GM12878 (cell line): ENCODE measurements at regions not wholly inside any gene's neighbourhood (a gene's known extent, or its start where the extent isn't known, plus 50 kb on each side); places are given as distances from the start of the nearest gene placed in this dataset.

Experiments used
- ATAC-seq: fragments of 200-7000 bp; cut with Tn5 transposase; 3 replicates; pipeline ENCODE4 v1.9.1; 2020; ENCODE audit warnings: mild to moderate bottlenecking, moderate library complexity
- BruUV-seq: library from RNA; stranded (reverse); fragments of 400-500 nt; replicated peaks from 2 replicates; lab custom pipeline; 2021; lab: Mats Ljungman, UMichigan
- CTCF ChIA-PET: fragments of 300-600 bp; sonication (Branson Sonifier 250); formaldehyde crosslinking; extraction: SDS; loops from one replicate; lab custom pipeline; 2021; ENCODE audit warnings: inconsistent platforms; lab: Yijun Ruan, JAX
- POLR2A ChIA-PET: fragments of 350-600 bp; formaldehyde crosslinking; extraction: SDS; loops from one replicate; lab custom pipeline; 2021; ENCODE audit warnings: inconsistent platforms; lab: Charles Lee
- RAD21 ChIA-PET: fragments of 300-600 bp; sonication (Branson Sonifier 250); formaldehyde crosslinking; loops from one replicate; lab custom pipeline; 2023; ENCODE audit warnings: antibody characterized with exemption; ENCODE audit not compliant: unreplicated experiment; lab: Charles Lee
- SMC1A ChIA-PET: fragments of 300-600 bp; sonication (Branson Sonifier 250); formaldehyde crosslinking; loops from one replicate; lab custom pipeline; 2023; ENCODE audit not compliant: unreplicated experiment, uncharacterized antibody; lab: Charles Lee
- DNase-seq: peaks from one replicate; pipeline ENCODE4 v3.0.0-alpha.2; 2011; ENCODE audit warnings: low read depth, low spot score
- FAIRE-seq: peaks from 3 replicates; lab custom pipeline; 2011; peaks lifted over from hg19 to GRCh38; lab: Jason Lieb, UNC
- H2AFZ ChIP-seq: 2 replicates; pipeline ENCODE4 v1.6.0; 2011; ENCODE audit warnings: low read depth, low read length, control low read depth; ENCODE audit not compliant: control insufficient read depth
- H3K27ac ChIP-seq: 2 replicates; pipeline ENCODE4 v1.5.1; 2011; ENCODE audit warnings: control low read depth; ENCODE audit not compliant: control insufficient read depth, insufficient read depth
- H3K27me3 ChIP-seq, 2 experiments: replicated peaks in 1 of 2; 2 replicates each; pipeline versions ENCODE4 v1.6.0 to v1.6.1; 2011; ENCODE audit warnings: low read length in 1 of 2; ENCODE audit not compliant: control insufficient read depth in 2 of 2, insufficient read depth in 2 of 2
- H3K36me3 ChIP-seq, 2 experiments: 2 replicates each; pipeline ENCODE4 v1.5.1; 2011; ENCODE audit warnings: low read length in 1 of 2; ENCODE audit not compliant: control insufficient read depth in 2 of 2, insufficient read depth in 2 of 2
- H3K4me1 ChIP-seq: 2 replicates; pipeline ENCODE4 v1.6.1; 2011; ENCODE audit warnings: mild to moderate bottlenecking, low read length, moderate library complexity, mixed read lengths; ENCODE audit not compliant: control insufficient read depth, insufficient read depth
- H3K4me2 ChIP-seq: 2 replicates; pipeline ENCODE4 v1.6.0; 2011; ENCODE audit warnings: control low read depth; ENCODE audit not compliant: control insufficient read depth, insufficient read depth
- H3K4me3 ChIP-seq: fragments of 200-600 bp; sonication (generic); 2 replicates; pipeline ENCODE4 v1.5.1; 2016
- H3K79me2 ChIP-seq: 2 replicates; pipeline ENCODE4 v1.6.0; 2011; ENCODE audit warnings: low read length; ENCODE audit not compliant: control insufficient read depth, insufficient read depth
- H3K9ac ChIP-seq: 2 replicates; pipeline ENCODE4 v1.8.0; 2011; ENCODE audit warnings: low read length, control low read depth, mixed read lengths; ENCODE audit not compliant: control insufficient read depth, insufficient read depth
- H3K9me3 ChIP-seq: replicated peaks from 3 replicates; pipeline ENCODE4 v1.5.1; 2011; ENCODE audit warnings: mild to moderate bottlenecking, low read length; ENCODE audit not compliant: control insufficient read depth, insufficient read depth
- H4K20me1 ChIP-seq: 2 replicates; pipeline ENCODE4 v1.6.0; 2011; ENCODE audit not compliant: control insufficient read depth, insufficient read depth
- CEBPB ChIP-seq, 2 experiments: fragments of 150-350 bp in 1 of 2; IDR thresholded peaks; 2 replicates each; pipeline ENCODE4 v1.6.1; 2012 to 2014; ENCODE audit warnings: low read depth in 2 of 2, low read length in 2 of 2, borderline replicate concordance in 1 of 2, inconsistent platforms in 1 of 2
- E2F4 ChIP-seq: IDR thresholded peaks from 2 replicates; pipeline ENCODE4 v1.6.1; 2012; ENCODE audit warnings: low read depth, low read length, improper control_type of control experiment
- IRF3 ChIP-seq: fragments of 450-650 bp; IDR thresholded peaks from 2 replicates; pipeline ENCODE4 v1.6.1; 2014; ENCODE audit warnings: mild to moderate bottlenecking
- IRF4 ChIP-seq: IDR thresholded peaks from 2 replicates; pipeline ENCODE4 v1.6.1; 2011; ENCODE audit warnings: low read depth, low read length
- IRF5 ChIP-seq: fragments of 450-650 bp; IDR thresholded peaks from 2 replicates; pipeline ENCODE4 v1.6.1; 2017; ENCODE audit warnings: borderline replicate concordance
- NBN ChIP-seq: fragments of 450-650 bp; IDR thresholded peaks from 2 replicates; pipeline ENCODE4 v1.6.1; 2016
- NR2C1 ChIP-seq: fragments of 450-650 bp; IDR thresholded peaks from 2 replicates; pipeline ENCODE4 v1.6.1; 2017; ENCODE audit warnings: antibody characterized with exemption, mild to moderate bottlenecking, moderate library complexity
- SMC3 ChIP-seq: IDR thresholded peaks from 2 replicates; pipeline ENCODE4 v1.6.1; 2011; ENCODE audit warnings: low read length, improper control_type of control experiment, borderline replicate concordance
- SUZ12 ChIP-seq: fragments of 200-600 bp; sonication (generic); IDR thresholded peaks from one replicate; pipeline ENCODE4 v1.6.1; 2018; ENCODE audit warnings: antibody characterized with exemption, mild to moderate bottlenecking; ENCODE audit not compliant: unreplicated experiment
- YBX1 ChIP-seq: fragments of 450-650 bp; IDR thresholded peaks from 2 replicates; pipeline ENCODE4 v1.6.1; 2016; ENCODE audit warnings: antibody characterized with exemption
- ZBTB4 ChIP-seq: fragments of 450-650 bp; formaldehyde crosslinking; IDR thresholded peaks from 2 replicates; pipeline ENCODE4 v1.4.0; 2022; ENCODE audit warnings: mild to moderate bottlenecking, moderate library complexity
- ZNF217 ChIP-seq: fragments of 450-650 bp; IDR thresholded peaks from 2 replicates; pipeline ENCODE4 v1.6.1; 2017; ENCODE audit warnings: antibody characterized with exemption, mild to moderate bottlenecking
- ZNF274 ChIP-seq: IDR thresholded peaks from one replicate; pipeline ENCODE4 v1.8.0; 2011; ENCODE audit not compliant: insufficient read length, insufficient read depth
- WGBS: methylation state at CpG from one replicate; pipeline ENCODE4 v1.1.6; 2016; ENCODE audit warnings: low lambda C conversion rate; ENCODE audit not compliant: insufficient replicate concordance, insufficient coverage; ENCODE audit errors: missing lambda C conversion rate; 5-methylcytosine and 5-hydroxymethylcytosine counted together
- in situ Hi-C: fragments of 300-500 bp; cut with MboI; formaldehyde crosslinking; loops from 9 replicates; pipeline ENCODE4 v1.14.3; 2018; ENCODE audit warnings: mixed read lengths
- intact Hi-C: fragments of 100-400 bp; cut with micrococcal nuclease; formaldehyde crosslinking; loops from one replicate; pipeline ENCODE4 v1.14.2; 2022; ENCODE audit not compliant: unreplicated experiment

GRCh38 chr12:58104351-58104755 is 163.0 kb downstream of the ATP23 start:
- TF ChIP-seq ZBTB4 (CRISPR knock-in tag): no peak
- TF ChIP-seq ZNF274: no peak
- TF ChIP-seq YBX1: no peak
- no peak for TF ChIP-seq CEBPB (IDR thresholded peaks at IDR 0.05; ENCODE audit: borderline replicate concordance in 1 of 2, low read depth in 2 of 2, low read length in 2 of 2)
- no peak for TF ChIP-seq E2F4
- TF ChIP-seq NR2C1: no peak
- no peak for TF ChIP-seq ZNF217
- TF ChIP-seq NBN: no peak
- TF ChIP-seq IRF3: no peak
- no peak for TF ChIP-seq SMC3
- no peak for TF ChIP-seq IRF5
- no peak for TF ChIP-seq SUZ12
- no peak for TF ChIP-seq IRF4
- FAIRE-seq (no peak), DNase-seq (no peak), ATAC-seq (no peak)
- Histone ChIP-seq H3K79me2 (no peaks in the 10 kb centered on the region), H3K27ac (no peak overlapping the region), H3K36me3 (no peaks in the 10 kb centered on the region), H3K27me3 (no peaks in the 10 kb centered on the region), H3K4me2 (no peak overlapping the region), H3K9me3 (no peaks in the 10 kb centered on the region), H2AFZ (no peak overlapping the region), H3K4me1 (no peaks in the 10 kb centered on the region), H3K9ac (no peak overlapping the region), H4K20me1 (no peaks in the 10 kb centered on the region), H3K4me3 (no peak overlapping the region)
- CTCF ChIA-PET: interaction anchor here (1.4 kb wide), 1 partner anchor 21 kb away, joined by 3 read pairs; no protein-coding TSS in a partner anchor
- in situ Hi-C loops (no loop called here), intact Hi-C loops (no loop called here)
- BruUV-seq: no TSS peak
- SMC1A ChIA-PET: no interaction called here
- POLR2A ChIA-PET: no interaction called here
- WGBS: 7% methylated on average over 4 of the region's 4 CpGs
- RAD21 ChIA-PET: no interaction called here
